K562 (cell line): ENCODE measurements at regions not wholly inside any gene's neighbourhood (a gene's known extent, or its start where the extent isn't known, plus 50 kb on each side); places are given as distances from the start of the nearest gene placed in this dataset.

ENCODE experiments used
- ATAC-seq: fragments of 200-7000 bp; cut with Tn5 transposase; 3 replicates; pipeline ENCODE4 v1.9.1; 2020; ENCODE audit warnings: moderate library complexity
- BruUV-seq: library from RNA; stranded (reverse); fragments of 400-500 nt; replicated peaks from 2 replicates; lab custom pipeline; 2021; lab: Mats Ljungman, UMichigan
- CTCF ChIA-PET: fragments of 300-600 bp; formaldehyde crosslinking; extraction: SDS; loops from one replicate; lab custom pipeline; 2021; ENCODE audit warnings: low intra/inter-chr PET ratio; lab: Yijun Ruan, JAX
- POLR2A ChIA-PET: fragments of 300-600, 350-650 bp; sonication (Branson Sonifier 250); formaldehyde crosslinking; extraction: SDS; loops from one replicate; lab custom pipeline; 2021; ENCODE audit warnings: antibody characterized with exemption, inconsistent platforms; lab: Yijun Ruan, JAX
- DNase-seq, 4 experiments: peaks; one replicate each; pipeline versions ENCODE4 v3.0.0 to v3.0.0-alpha.2; 2011 to 2018; ENCODE audit warnings: low spot score in 3 of 4, mixed read lengths in 3 of 4; ENCODE audit errors: extremely low read depth in 1 of 4
- FAIRE-seq: peaks from 2 replicates; lab custom pipeline; 2011; peaks lifted over from hg19 to GRCh38; lab: Jason Lieb, UNC
- H2AFZ ChIP-seq: 2 replicates; pipeline ENCODE4 v1.6.0; 2011; ENCODE audit warnings: low read depth, low read length, control low read depth, inconsistent platforms
- H3K27ac ChIP-seq: fragments of 200-600 bp; 3 replicates; pipeline ENCODE4 v1.8.0; 2011; ENCODE audit warnings: low read depth, mild to moderate bottlenecking, control low read depth, inconsistent platforms, low read length, moderate library complexity, mixed read lengths; ENCODE audit errors: extremely low read depth
- H3K27me3 ChIP-seq, 2 experiments: fragments of 300-600 bp in 1 of 2; 2 replicates in 1 of 2; 3 replicates in 1 of 2; pipeline versions ENCODE4 v1.6.0 to v1.8.0; 2011; ENCODE audit warnings: inconsistent platforms in 2 of 2, low read length in 2 of 2, mild to moderate bottlenecking in 1 of 2, mixed read lengths in 1 of 2, moderate library complexity in 1 of 2; ENCODE audit not compliant: control insufficient read depth in 2 of 2, insufficient read depth in 2 of 2
- H3K36me3 ChIP-seq: fragments of 300-600 bp; 3 replicates; pipeline ENCODE4 v1.8.0; 2011; ENCODE audit warnings: mild to moderate bottlenecking, low read length, inconsistent platforms; ENCODE audit not compliant: control insufficient read depth, insufficient read depth
- H3K4me1 ChIP-seq, 2 experiments: fragments of 200-600 bp in 1 of 2; replicated peaks in 1 of 2; 2 replicates in 1 of 2; 3 replicates in 1 of 2; pipeline versions ENCODE4 v1.5.1 to v1.8.0; 2011; ENCODE audit warnings: inconsistent platforms in 2 of 2, low read length in 2 of 2, mild to moderate bottlenecking in 1 of 2, mixed read lengths in 1 of 2, moderate library complexity in 1 of 2; ENCODE audit not compliant: control insufficient read depth in 2 of 2, insufficient read depth in 2 of 2
- H3K4me2 ChIP-seq: 2 replicates; pipeline ENCODE4 v1.6.1; 2011; ENCODE audit warnings: low read length, control low read depth, inconsistent platforms, mixed read lengths; ENCODE audit not compliant: insufficient read depth
- H3K4me3 ChIP-seq: fragments of 200-600 bp; sonication (generic), shearing (Covaris generic); 2 replicates; pipeline ENCODE4 v1.5.1; 2016; ENCODE audit warnings: control low read depth, inconsistent platforms
- H3K79me2 ChIP-seq: fragments of 200-600 bp; 3 replicates; pipeline ENCODE4 v1.8.0; 2011; ENCODE audit warnings: low read length, inconsistent platforms; ENCODE audit not compliant: control insufficient read depth, insufficient read depth
- H3K9ac ChIP-seq, 2 experiments: 2 replicates each; pipeline versions ENCODE4 v1.6.0 to v1.6.1; 2011; ENCODE audit warnings: low read depth in 2 of 2, low read length in 2 of 2, control low read depth in 1 of 2, inconsistent platforms in 1 of 2, mild to moderate bottlenecking in 1 of 2, mixed read lengths in 1 of 2; ENCODE audit not compliant: insufficient read depth in 1 of 2
- H3K9me1 ChIP-seq: one replicate; pipeline ENCODE4 v1.6.0; 2011; ENCODE audit warnings: inconsistent platforms, mild to moderate bottlenecking, low read length, moderate library complexity; ENCODE audit not compliant: control insufficient read depth, insufficient read depth
- H3K9me3 ChIP-seq: replicated peaks from 2 replicates; pipeline ENCODE4 v1.5.1; 2011; ENCODE audit warnings: low read depth, low read length, inconsistent platforms; ENCODE audit not compliant: control insufficient read depth, insufficient read depth
- H4K20me1 ChIP-seq: replicated peaks from 2 replicates; pipeline ENCODE4 v1.6.1; 2011; ENCODE audit warnings: low read length, inconsistent platforms, mixed read lengths; ENCODE audit not compliant: control insufficient read depth, insufficient read depth
- EHMT2 ChIP-seq: fragments of 450-650 bp; IDR thresholded peaks from 2 replicates; pipeline ENCODE4 v1.6.1; 2018; ENCODE audit warnings: antibody characterized with exemption
- ELK3 ChIP-seq: fragments of 450-650 bp; formaldehyde crosslinking; IDR thresholded peaks from 2 replicates; pipeline ENCODE4 v1.4.0; 2020; ENCODE audit warnings: mild to moderate bottlenecking
- GATA2 ChIP-seq: sonication (generic); formaldehyde crosslinking; IDR thresholded peaks from 2 replicates; pipeline ENCODE4 v1.4.0; 2020; ENCODE audit warnings: mild to moderate bottlenecking, missing genetic modification reagents
- HDAC3 ChIP-seq: fragments of 450-650 bp; IDR thresholded peaks from 2 replicates; pipeline ENCODE4 v1.6.1; 2018; ENCODE audit warnings: borderline replicate concordance, mild to moderate bottlenecking, moderate library complexity; ENCODE audit not compliant: partially characterized antibody
- HSF4 ChIP-seq: fragments of 250-450 bp; sonication (Bioruptor Pico); IDR thresholded peaks from 2 replicates; pipeline ENCODE4 v2.1.2; 2022; ENCODE audit warnings: mild to moderate bottlenecking, moderate library complexity, borderline replicate concordance
- IFI16 ChIP-seq: fragments of 250-450 bp; sonication (Bioruptor Pico); IDR thresholded peaks from 2 replicates; pipeline ENCODE4 v2.1.2; 2022; ENCODE audit warnings: mild to moderate bottlenecking, inconsistent platforms
- NFE2 ChIP-seq: IDR thresholded peaks from 2 replicates; pipeline ENCODE4 v1.6.1; 2014; ENCODE audit warnings: antibody characterized with exemption, low read depth
- NR2C1 ChIP-seq, 2 experiments: fragments of 450-650 bp; IDR thresholded peaks; 2 replicates each; pipeline ENCODE4 v1.6.1; 2017; ENCODE audit warnings: mild to moderate bottlenecking in 2 of 2, antibody characterized with exemption in 1 of 2, inconsistent platforms in 1 of 2, missing compliant biosample characterization in 1 of 2, missing genetic modification characterization in 1 of 2
- RBM22 ChIP-seq: fragments of 200-400 bp; formaldehyde crosslinking; IDR thresholded peaks from 2 replicates; pipeline ENCODE4 v1.6.1; 2018; ENCODE audit warnings: low read length, low read depth; ENCODE audit not compliant: poor library complexity, severe bottlenecking
- UBTF ChIP-seq, 2 experiments: IDR thresholded peaks; 2 replicates each; pipeline ENCODE4 v1.6.1; 2012; ENCODE audit warnings: improper control_type of control experiment in 2 of 2, low read depth in 2 of 2, low read length in 2 of 2, borderline replicate concordance in 1 of 2
- ZNF444 ChIP-seq: fragments of 250-450 bp; sonication (Bioruptor Pico); IDR thresholded peaks from 2 replicates; pipeline ENCODE4 v1.4.0; 2020; ENCODE audit warnings: mild to moderate bottlenecking, moderate library complexity
- ZNF717 ChIP-seq: fragments of 250-450 bp; sonication (Bioruptor Pico); IDR thresholded peaks from 2 replicates; pipeline ENCODE4 v1.5.0; 2021
- in situ Hi-C: fragments of 300-500 bp; cut with MboI; formaldehyde crosslinking; loops from 4 replicates; pipeline ENCODE4 v1.15.0; 2018; ENCODE audit warnings: inconsistent platforms, mixed read lengths
- intact Hi-C: fragments of 100-400 bp; cut with micrococcal nuclease; formaldehyde crosslinking; loops from 2 replicates; pipeline ENCODE4 v1.14.2; 2022

DNA sequence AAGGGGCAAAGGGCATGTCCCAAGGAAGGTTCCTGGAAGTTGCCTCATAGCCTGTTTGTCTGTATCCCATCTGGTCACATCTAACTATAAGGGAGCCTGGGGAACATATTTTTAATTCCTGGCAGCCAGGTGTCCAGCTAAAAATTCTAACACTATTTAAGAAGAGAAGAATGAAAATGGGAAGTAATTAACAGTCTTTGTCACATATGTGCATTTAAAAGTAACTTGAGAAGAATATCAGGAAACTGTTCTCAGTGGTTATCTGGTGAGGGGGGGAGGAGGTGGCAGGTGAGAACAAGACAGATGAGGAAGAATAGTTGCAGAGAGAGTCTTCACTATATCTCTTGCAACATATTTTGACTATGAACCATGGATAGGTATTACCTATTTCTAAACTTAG lies 75.5 kb upstream of the ELOVL5 start:
- Histone ChIP-seq H3K9ac (no peak overlapping the region), H2AFZ (no peak overlapping the region), H3K27me3 (peaks cover 2 to 9% of the 10 kb centered on the region in 2 experiments; a peak in 3 of 5 replicates), H3K4me3 (no peak overlapping the region), H3K27ac (no peak overlapping the region), H3K79me2 (no peaks in the 10 kb centered on the region), H3K9me3 (no peaks in the 10 kb centered on the region), H3K4me2 (no peak overlapping the region), H3K36me3 (no peaks in the 10 kb centered on the region), H4K20me1 (no peaks in the 10 kb centered on the region), H3K4me1 (no peaks in the 10 kb centered on the region), H3K9me1 (no peaks in the 10 kb centered on the region)
- FAIRE-seq (no peak), DNase-seq (no peak), ATAC-seq (no peak)
- in situ Hi-C loops: no loop called here
- intact Hi-C loops: no loop called here
- no peak for TF ChIP-seq UBTF (IDR thresholded peaks at IDR 0.05; ENCODE audit: borderline replicate concordance in 1 of 2, low read depth in 2 of 2, low read length in 2 of 2)
- TF ChIP-seq NR2C1 (IDR thresholded peaks at IDR 0.05): no peak
- no peak for TF ChIP-seq NR2C1 (tag; IDR thresholded peaks at IDR 0.05)
- TF ChIP-seq NFE2: no peak
- no peak for TF ChIP-seq EHMT2
- no peak for TF ChIP-seq ZNF717 (CRISPR knock-in tag)
- TF ChIP-seq ZNF444 (CRISPR knock-in tag): no peak
- TF ChIP-seq RBM22: no peak
- no peak for TF ChIP-seq ELK3 (CRISPR knock-in tag)
- no peak for TF ChIP-seq GATA2 (CRISPR knock-in tag)
- TF ChIP-seq IFI16 (CRISPR knock-in tag): no peak
- TF ChIP-seq HSF4 (CRISPR knock-in tag): no peak
- TF ChIP-seq HDAC3: no peak
- ChIA-PET CTCF (no interaction called here), POLR2A (interaction anchor here (1.8 kb wide), 1 partner anchor 13 kb away, joined by 4 read pairs; no protein-coding TSS in a partner anchor)
- no TSS peak for BruUV-seq
